ENCODE measurements at regions not wholly inside any gene's neighbourhood (a gene's known extent, or its start where the extent isn't known, plus 50 kb on each side); places are given as distances from the start of the nearest gene placed in this dataset.

GRCh38 chr6:155520078-155520477 is 64.4 kb upstream of the NOX3 start:
- no peak overlapping the region for H3K4me3 Mint-ChIP-seq
- no peak overlapping the region for H3K9ac ChIP-seq
- peaks cover 2% of the 10 kb centered on the region for H3K27me3 Mint-ChIP-seq (ENCODE audit: insufficient read depth, low read depth)
- H2AFZ ChIP-seq (replicated peaks), result no peak overlapping the region
- H3K27ac Mint-ChIP-seq, result peak overlapping the region; percentile 9
- H3K27ac ChIP-seq, result no peak overlapping the region
- no peaks in the 10 kb centered on the region for H3K27me3 ChIP-seq
- no peak overlapping the region for H3K4me2 ChIP-seq
- H4K20me1 ChIP-seq (ENCODE audit: low read depth), result no peaks in the 10 kb centered on the region
- H3K36me3 ChIP-seq, result no peaks in the 10 kb centered on the region
- peaks cover 22% of the 10 kb centered on the region for H3F3A ChIP-seq (ENCODE audit: low read depth)
- H3K79me2 ChIP-seq (ENCODE audit: low read depth), result no peaks in the 10 kb centered on the region
- no peak for TF ChIP-seq CTCF (IDR thresholded peaks at IDR 0.05)
- no peak for TF ChIP-seq EZH2 (IDR thresholded peaks at IDR 0.05)
- TF ChIP-seq EZH2phosphoT487 (IDR thresholded peaks at IDR 0.05), result no peak
- no peak overlapping the region for H3K4me3 ChIP-seq
- H3K36me3 Mint-ChIP-seq, result no peaks in the 10 kb centered on the region
- peaks cover 37% of the 10 kb centered on the region for H3K4me1 ChIP-seq
- H3K9me3 ChIP-seq (ENCODE audit: low read depth), result no peaks in the 10 kb centered on the region
- H3K9me3 Mint-ChIP-seq, result peaks cover 3% of the 10 kb centered on the region
- peaks cover 34% of the 10 kb centered on the region for H3K4me1 Mint-ChIP-seq
- DNase-seq (ENCODE audit: low spot score), result no peak

- peak; percentile 68 for DNase-seq (ENCODE audit: low spot score)
- H3K4me3 Mint-ChIP-seq, result no peak overlapping the region
- no peaks in the 10 kb centered on the region for H3K36me3 Mint-ChIP-seq
- Histone ChIP-seq H2AFZ (replicated peaks) (no peak overlapping the region), H3K27me3 (no peaks in the 10 kb centered on the region), H3K4me2 (peak overlapping the region; percentile 50), H3K79me2 (ENCODE audit: low read depth) (no peaks in the 10 kb centered on the region), H3K4me1 (peaks cover 37% of the 10 kb centered on the region), H3K4me3 (no peak overlapping the region), H4K20me1 (ENCODE audit: low read depth) (no peaks in the 10 kb centered on the region), H3K9ac (no peak overlapping the region), H3K9me3 (ENCODE audit: low read depth) (no peaks in the 10 kb centered on the region), H3K27ac (no peak overlapping the region), H3K36me3 (no peaks in the 10 kb centered on the region), H3F3A (ENCODE audit: low read depth) (peaks cover 22% of the 10 kb centered on the region)
- H3K9me3 Mint-ChIP-seq, result peaks cover 3% of the 10 kb centered on the region
- peak overlapping the region; percentile 76 for H3K27ac Mint-ChIP-seq
- H3K27me3 Mint-ChIP-seq (ENCODE audit: insufficient read depth, low read depth), result peaks cover 2% of the 10 kb centered on the region
- no peak for TF ChIP-seq EZH2 (IDR thresholded peaks at IDR 0.05)
- peak; percentile 76 for TF ChIP-seq EZH2phosphoT487 (IDR thresholded peaks at IDR 0.05)
- H3K4me1 Mint-ChIP-seq, result peaks cover 31% of the 10 kb centered on the region
Observed at GRCh38 chr6:155519176-155519738, 63.6 kb upstream of the NOX3 start.

- Histone ChIP-seq H4K20me1 (ENCODE audit: low read depth) (no peaks in the 10 kb centered on the region), H2AFZ (replicated peaks) (no peak overlapping the region), H3K4me2 (no peak overlapping the region), H3K4me3 (no peak overlapping the region), H3K9ac (no peak overlapping the region), H3K9me3 (ENCODE audit: low read depth) (no peaks in the 10 kb centered on the region), H3K27ac (no peak overlapping the region), H3F3A (ENCODE audit: low read depth) (peaks cover 22% of the 10 kb centered on the region), H3K79me2 (ENCODE audit: low read depth) (no peaks in the 10 kb centered on the region), H3K4me1 (peaks cover 22% of the 10 kb centered on the region), H3K27me3 (no peaks in the 10 kb centered on the region), H3K36me3 (no peaks in the 10 kb centered on the region)
- DNase-seq (ENCODE audit: low spot score), result no peak
- Mint-ChIP-seq H3K27ac (no peak overlapping the region), H3K4me1 (peaks cover 20% of the 10 kb centered on the region), H3K36me3 (no peaks in the 10 kb centered on the region), H3K4me3 (no peak overlapping the region), H3K27me3 (ENCODE audit: insufficient read depth, low read depth) (peaks cover 2% of the 10 kb centered on the region), H3K9me3 (peaks cover 3% of the 10 kb centered on the region)
- no peak for TF ChIP-seq EZH2phosphoT487 (IDR thresholded peaks at IDR 0.05)
- TF ChIP-seq EZH2 (IDR thresholded peaks at IDR 0.05), result no peak
- no peak for TF ChIP-seq CTCF (IDR thresholded peaks at IDR 0.05)
Observed at GRCh38 chr6:155517294-155517693, 61.7 kb upstream of the NOX3 start.

- no peak overlapping the region for H3K4me2 ChIP-seq
- Mint-ChIP-seq H3K36me3 (no peaks in the 10 kb centered on the region), H3K4me1 (peaks cover under 1% of the 10 kb centered on the region), H3K27ac (no peak overlapping the region), H3K4me3 (no peak overlapping the region), H3K9me3 (no peaks in the 10 kb centered on the region), H3K27me3 (ENCODE audit: insufficient read depth, low read depth) (peaks cover 2% of the 10 kb centered on the region)
- no peak for DNase-seq (ENCODE audit: low spot score)
- H3F3A ChIP-seq (ENCODE audit: low read depth), result no peaks in the 10 kb centered on the region
- no peaks in the 10 kb centered on the region for H3K36me3 ChIP-seq
- no peak overlapping the region for H3K27ac ChIP-seq
- TF ChIP-seq CTCF (IDR thresholded peaks at IDR 0.05) (no peak), EZH2 (IDR thresholded peaks at IDR 0.05) (no peak), EZH2phosphoT487 (IDR thresholded peaks at IDR 0.05) (no peak)
- H3K4me3 ChIP-seq, result no peak overlapping the region
- no peak overlapping the region for H3K9ac ChIP-seq
- no peaks in the 10 kb centered on the region for H3K27me3 ChIP-seq
- no peaks in the 10 kb centered on the region for H4K20me1 ChIP-seq (ENCODE audit: low read depth)
- no peaks in the 10 kb centered on the region for H3K9me3 ChIP-seq (ENCODE audit: low read depth)
- no peaks in the 10 kb centered on the region for H3K79me2 ChIP-seq (ENCODE audit: low read depth)
- H2AFZ ChIP-seq (replicated peaks), result no peak overlapping the region
- H3K4me1 ChIP-seq, result no peaks in the 10 kb centered on the region
Observed at GRCh38 chr6:155510879-155511278, 55.2 kb upstream of the NOX3 start.

Data from neural progenitor cell (in vitro differentiated cells).